8988T (cell line): ENCODE measurements at regions not wholly inside any gene's neighbourhood (a gene's known extent, or its start where the extent isn't known, plus 50 kb on each side); places are given as distances from the start of the nearest gene placed in this dataset.

ENCODE experiments used
- DNase-seq: peaks from one replicate; pipeline ENCODE4 v3.0.0; 2011

DNA sequence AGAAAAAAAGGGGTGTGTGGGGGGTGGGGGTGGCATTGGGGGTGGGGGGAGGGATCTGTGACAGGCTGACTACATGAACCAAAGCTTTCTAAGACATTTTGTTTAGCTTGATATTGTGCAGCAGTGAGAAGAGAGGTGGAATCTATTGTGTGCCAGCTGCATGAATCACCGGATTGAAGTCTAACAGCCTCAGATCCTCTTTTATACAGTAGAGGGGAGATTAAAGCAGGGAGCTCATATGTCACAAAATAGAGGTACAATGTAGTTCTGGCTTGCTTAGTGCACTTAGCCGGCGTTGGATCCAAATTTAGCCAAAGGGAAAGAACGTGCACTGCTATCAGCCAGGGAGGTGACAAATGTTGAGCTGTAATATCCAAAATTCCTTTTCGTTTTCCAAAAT, 404.2 kb upstream of the CITED2 start:
- no peak for DNase-seq

DNA sequence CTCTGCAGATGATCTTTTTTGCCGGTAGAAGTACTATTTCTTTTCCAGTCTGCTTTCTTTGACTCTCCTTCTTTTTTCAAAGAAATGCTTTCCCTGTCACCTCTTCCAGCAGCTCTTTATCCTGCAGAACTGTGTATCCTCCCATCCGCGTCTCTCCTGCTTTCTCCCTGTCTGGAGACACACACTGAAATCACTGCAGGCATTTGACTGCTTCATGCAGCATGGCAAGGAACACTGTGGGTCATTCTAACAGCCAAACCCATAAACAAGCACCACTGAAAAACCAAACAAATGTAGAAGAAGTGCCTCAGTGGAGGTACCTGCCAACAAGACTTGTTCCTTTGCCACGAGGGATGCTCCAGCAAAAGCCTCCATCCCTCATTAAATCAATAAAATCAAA, 403.7 kb upstream of the CITED2 start:
- DNase-seq = no peak

DNA sequence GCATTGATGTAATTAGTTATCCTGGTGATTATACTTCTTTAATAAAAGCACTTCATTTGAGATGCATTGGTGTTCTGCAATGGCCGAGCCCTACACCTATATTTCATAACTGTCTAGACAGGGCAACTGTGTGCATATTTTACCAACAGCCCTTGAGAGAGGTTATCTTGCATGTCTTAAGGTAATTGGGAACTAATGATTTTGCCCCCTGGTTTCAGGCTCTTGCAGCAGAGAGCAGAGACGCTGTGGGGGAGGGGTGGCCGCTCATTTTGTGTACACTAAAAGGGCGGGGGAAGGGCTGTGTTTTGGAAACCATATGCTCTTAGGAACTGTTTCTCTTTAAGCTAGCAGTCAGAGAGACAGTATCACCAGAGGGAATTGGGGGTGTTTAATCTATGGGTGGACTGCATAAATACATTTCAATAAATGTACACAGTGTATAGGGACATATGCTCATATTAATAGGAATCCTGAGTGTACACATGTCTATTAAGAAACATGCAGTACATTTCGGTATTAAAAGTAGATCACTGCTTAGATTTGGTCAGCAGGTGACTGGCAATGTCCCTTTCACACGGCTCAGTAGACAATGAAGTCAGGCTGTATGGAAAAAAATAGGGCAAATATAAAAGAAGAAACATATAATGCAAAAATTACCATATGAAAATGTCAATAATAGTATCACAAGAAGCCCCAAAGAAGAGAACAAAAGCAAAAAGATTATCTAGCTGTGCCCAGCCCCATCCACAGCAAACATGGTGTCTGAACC, 402.9 kb upstream of the CITED2 start:
- DNase-seq = no peak

GRCh38 chr6:139776041-139776440, 401.6 kb upstream of the CITED2 start:
- no peak for DNase-seq

DNA sequence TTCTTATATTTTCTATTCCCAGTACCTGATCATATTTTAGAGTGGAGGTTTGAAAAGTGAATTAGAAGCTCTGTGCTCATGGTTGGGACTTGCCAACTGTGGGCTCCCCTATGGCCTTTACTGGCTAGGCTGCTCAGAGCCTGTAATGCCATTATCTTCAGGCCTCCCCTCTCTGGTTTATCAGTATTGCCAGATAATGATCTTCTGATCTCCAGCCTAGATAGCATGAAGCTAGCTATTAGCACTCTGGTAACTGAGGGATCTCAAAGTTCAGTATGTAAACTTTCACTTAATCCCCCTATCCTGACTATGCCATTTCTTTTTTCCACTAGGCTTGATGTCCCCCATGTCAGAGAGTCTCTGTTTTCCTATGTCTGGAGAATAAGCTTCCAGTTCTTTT, 393.7 kb upstream of the CITED2 start:
- no peak for DNase-seq

GRCh38 chr6:139766796-139767195, 392.3 kb upstream of the CITED2 start:
- DNase-seq = no peak

- no peak for DNase-seq
Measured at GRCh38 chr6:139765825-139766285, 391.4 kb upstream of the CITED2 start.

- no peak for DNase-seq
Measured at GRCh38 chr6:139764498-139764986, 390.1 kb upstream of the CITED2 start.

DNA sequence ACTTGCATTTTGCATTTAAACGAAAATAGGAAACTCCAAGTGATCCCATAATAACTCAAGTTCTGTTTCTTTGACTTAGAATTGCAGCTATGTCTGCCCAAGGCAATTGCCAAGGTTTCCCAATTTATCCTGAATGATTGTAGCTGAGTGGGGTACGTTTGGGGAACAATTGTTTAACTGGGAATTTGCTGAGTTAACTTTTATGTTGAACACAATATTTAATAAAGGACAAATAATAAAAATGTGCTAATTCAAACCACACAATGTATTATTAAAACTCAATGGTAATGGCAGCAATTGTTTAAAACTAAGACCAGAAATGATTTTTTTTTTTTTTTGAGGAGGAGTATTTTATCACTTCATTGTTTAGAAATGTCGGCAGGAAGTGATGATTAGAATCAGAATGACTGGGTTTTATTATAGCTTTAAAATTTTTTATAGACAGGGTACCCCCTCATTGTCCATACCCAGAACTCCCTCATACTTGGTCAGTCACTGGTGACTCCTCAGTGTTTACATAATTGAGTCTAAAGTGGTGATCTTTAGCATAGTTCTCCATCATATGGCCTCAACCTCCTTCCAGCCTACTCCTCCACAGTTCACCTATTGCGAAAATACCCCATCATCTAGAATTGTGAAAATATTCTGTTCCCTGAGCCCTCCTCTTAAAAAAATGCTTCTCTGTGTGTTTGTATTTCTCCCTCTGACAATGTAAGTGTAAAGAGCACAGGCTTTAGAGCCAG, 389.2 kb upstream of the CITED2 start:
- DNase-seq = no peak

- no peak for DNase-seq
Measured at GRCh38 chr6:139762587-139763031, 388.2 kb upstream of the CITED2 start.

DNA sequence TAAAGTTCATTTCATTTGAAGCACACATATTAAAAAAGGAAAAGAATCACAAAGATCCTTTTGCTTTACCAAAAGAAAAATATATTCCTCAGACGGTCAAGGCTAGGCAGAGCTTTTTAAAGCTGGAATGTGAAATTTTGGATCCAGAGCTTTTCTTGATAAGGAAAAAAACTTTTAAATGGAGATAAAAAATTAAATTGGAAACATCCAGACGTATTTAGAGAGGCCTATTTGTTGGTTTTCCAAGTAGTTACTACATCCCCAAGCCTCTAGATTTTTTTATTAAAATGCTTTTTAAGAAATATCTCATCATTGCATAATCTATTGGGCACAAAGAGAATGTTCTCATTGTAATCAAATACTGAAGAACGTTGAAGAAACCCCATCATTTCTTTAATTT, 385.7 kb upstream of the CITED2 start:
- no peak for DNase-seq

DNA sequence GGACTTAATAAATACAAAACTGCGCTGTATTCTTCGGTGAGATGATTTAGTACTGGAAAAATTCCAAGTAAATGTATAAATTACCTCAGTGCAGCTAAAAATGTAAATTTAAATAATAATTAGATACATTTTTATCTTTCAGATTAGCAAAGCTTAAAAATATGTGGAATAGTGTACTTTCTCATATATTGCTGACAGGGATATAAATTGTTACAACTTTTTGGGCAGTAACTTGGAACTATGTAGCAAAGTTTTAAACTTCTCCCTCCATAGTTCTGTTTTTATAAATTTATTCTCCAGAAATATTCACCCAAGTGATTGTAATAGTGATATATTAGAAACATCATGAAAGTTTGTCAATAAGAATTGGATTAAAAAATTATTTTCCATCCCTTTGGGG, 384.6 kb upstream of the CITED2 start:
- DNase-seq = no peak

DNA sequence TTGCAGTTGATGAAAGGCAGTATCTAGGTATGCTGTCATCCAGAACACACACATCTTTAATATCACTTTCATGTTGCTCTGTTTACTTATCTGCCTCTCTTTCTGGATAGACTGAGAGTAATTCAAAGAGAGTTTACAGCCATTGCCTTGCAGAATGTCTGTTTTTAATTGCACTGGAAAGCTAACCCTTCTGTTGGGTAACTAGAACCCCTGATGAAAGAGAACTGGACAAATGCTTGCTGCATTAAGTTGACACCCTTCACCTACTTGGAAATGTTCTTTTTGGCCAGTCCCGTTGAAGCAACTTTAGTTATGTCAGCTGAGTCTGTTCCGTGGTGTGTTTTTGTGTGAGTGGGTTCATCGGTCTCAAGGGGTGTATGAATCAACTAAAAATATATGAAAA, 383.8 kb upstream of the CITED2 start:
- DNase-seq = no peak

DNA sequence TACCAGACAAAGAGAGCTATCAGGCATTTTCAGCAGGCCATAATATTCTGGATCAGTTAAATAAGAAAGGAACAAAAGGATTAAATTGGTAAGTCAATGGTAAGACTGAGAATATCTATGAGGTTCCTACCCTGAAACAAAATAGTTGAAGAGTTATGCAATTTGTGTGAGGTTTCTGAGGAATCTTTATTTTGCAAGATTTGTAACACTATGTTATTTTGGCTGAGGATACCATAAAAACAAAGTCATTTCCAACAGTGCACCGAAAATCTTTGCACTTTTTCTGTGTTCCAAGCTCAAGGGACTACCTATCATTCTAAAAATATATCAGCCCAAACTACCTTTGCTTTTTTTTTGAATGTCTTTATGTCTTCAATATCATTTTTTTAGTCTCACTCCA, 383.3 kb upstream of the CITED2 start:
- DNase-seq = no peak

DNA sequence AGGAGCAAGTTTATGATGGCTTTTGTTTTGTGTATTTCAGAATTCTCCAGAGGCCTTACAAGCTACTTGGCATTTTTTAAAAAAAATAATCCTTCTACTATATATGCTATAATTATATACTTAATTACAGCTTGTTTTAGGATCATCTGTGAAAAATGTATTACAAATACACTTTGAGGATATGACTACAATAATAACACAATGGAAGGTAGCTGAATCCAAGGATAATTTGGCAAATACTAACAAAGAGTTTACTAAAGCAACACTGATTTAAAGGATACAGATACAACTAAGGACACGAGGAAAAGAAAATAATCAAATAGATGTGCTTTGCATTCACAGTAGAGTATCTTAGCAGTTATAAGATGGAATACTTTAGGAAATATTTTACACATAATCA, 381.9 kb upstream of the CITED2 start:
- no peak for DNase-seq

- DNase-seq = no peak
Measured at GRCh38 chr6:139754898-139755775, 380.7 kb upstream of the CITED2 start.

- no peak for DNase-seq
Measured at GRCh38 chr6:139753198-139753861, 378.9 kb upstream of the CITED2 start.

GRCh38 chr6:139752086-139752485, 377.6 kb upstream of the CITED2 start:
- DNase-seq = no peak

DNA sequence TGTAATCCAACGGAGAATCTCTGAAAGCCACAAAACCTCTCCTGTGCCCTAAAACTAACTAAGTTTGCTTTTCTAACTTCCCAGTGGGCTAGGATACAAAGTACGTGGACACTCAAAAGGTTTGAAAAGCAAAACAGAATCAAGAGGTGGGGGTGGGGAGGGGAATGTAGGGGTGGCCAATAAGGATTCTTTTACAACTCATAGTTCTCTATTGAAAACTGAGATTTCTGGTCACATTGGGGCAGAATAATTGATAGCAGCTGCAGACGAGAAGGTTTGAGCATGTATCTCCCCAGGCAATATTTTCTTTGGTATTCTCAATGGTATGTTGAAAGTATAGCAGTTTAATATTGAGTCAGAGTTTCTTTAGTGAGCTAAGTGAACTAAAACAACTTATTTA, 376.7 kb upstream of the CITED2 start:
- DNase-seq = no peak

DNA sequence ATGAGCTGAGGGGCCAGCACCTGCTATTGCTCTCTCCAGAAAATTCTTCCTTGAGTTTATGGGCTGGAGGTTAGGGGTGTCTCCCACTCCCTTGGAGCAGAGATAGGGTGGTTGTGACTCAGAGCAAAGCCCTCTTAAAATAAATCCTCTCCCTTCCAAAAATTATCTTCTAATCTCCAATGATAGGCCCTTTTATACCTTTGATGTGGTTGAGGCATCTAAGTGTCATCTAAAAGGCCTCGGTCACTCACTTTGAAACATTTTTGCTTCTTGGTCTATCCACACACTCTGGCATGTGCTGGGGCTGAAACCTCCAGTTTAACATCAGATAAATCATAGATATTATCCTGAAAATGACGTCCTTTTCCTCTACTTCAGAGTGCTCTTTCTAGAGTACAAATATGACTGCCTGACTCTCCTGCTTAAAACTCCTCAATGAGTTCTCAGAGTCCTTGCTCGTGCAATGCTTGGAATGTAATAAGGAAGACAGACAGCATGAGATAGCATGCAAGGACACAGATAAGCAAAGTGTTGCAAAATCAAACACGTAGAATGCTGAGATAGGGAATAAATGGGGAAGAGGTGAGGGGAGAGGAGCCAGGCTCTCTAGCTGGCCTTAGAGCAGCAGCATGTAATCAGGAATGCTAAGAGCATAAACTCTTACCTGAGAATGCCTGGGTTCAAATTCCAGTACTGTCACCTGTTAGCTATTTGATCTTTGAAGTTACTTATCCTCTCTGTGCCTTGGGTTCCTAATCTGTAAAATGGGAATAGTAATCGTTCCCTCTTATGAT, 374.1 kb upstream of the CITED2 start:
- no peak for DNase-seq

- no peak for DNase-seq
Measured at GRCh38 chr6:139747154-139747553, 372.7 kb upstream of the CITED2 start.

GRCh38 chr6:139744891-139745290, 370.4 kb upstream of the CITED2 start:
- no peak for DNase-seq
